ENCODE measurements at regions not wholly inside any gene's neighbourhood (a gene's known extent, or its start where the extent isn't known, plus 50 kb on each side); places are given as distances from the start of the nearest gene placed in this dataset.

- peaks cover 10% of the 10 kb centered on the region for H3K4me1 Mint-ChIP-seq
- 88 to 100% methylated on average over 1 to 3 of the region's 3 CpGs for WGBS, 2 experiments (ENCODE audit: insufficient coverage in 1 of 2, insufficient read length in 1 of 2)
- H3K9ac ChIP-seq (ENCODE audit: extremely low read depth, low read length, poor library complexity, severe bottlenecking): no peak overlapping the region
- no peak overlapping the region for H3K4me3 ChIP-seq (ENCODE audit: low read length)
- H3K4me3 Mint-ChIP-seq: no peak overlapping the region
- TF ChIP-seq CTCF (conservative IDR thresholded peaks at IDR 0.05): no peak
- no peaks in the 10 kb centered on the region for H3K27me3 Mint-ChIP-seq (ENCODE audit: insufficient read depth)
- H3K36me3 ChIP-seq (ENCODE audit: control insufficient read depth, insufficient read depth, low read length): no peaks in the 10 kb centered on the region
- no peaks in the 10 kb centered on the region for H3K9me3 ChIP-seq (ENCODE audit: control insufficient read depth, low read length)
- no peak for DNase-seq
- no peaks in the 10 kb centered on the region for H3K9me3 Mint-ChIP-seq
- no peaks in the 10 kb centered on the region for H3K36me3 Mint-ChIP-seq (ENCODE audit: low read depth)
- H3K4me1 ChIP-seq (ENCODE audit: control insufficient read depth, insufficient read depth, low read length): no peaks in the 10 kb centered on the region
- no peaks in the 10 kb centered on the region for H3K27me3 ChIP-seq (ENCODE audit: control insufficient read depth, insufficient read depth, low read length, poor library complexity, severe bottlenecking)
- no peak overlapping the region for H3K27ac Mint-ChIP-seq
- H3K27ac ChIP-seq (ENCODE audit: low read depth, low read length): no peak overlapping the region
Measured at GRCh38 chr3:168604767-168605166, 509.0 kb upstream of the GOLIM4 start.

- Histone ChIP-seq H3K27ac (ENCODE audit: low read depth, low read length) (no peak overlapping the region), H3K9ac (ENCODE audit: extremely low read depth, low read length, poor library complexity, severe bottlenecking) (no peak overlapping the region), H3K9me3 (ENCODE audit: control insufficient read depth, low read length) (no peaks in the 10 kb centered on the region), H3K27me3 (ENCODE audit: control insufficient read depth, insufficient read depth, low read length, poor library complexity, severe bottlenecking) (no peaks in the 10 kb centered on the region), H3K36me3 (ENCODE audit: control insufficient read depth, insufficient read depth, low read length) (no peaks in the 10 kb centered on the region), H3K4me1 (ENCODE audit: control insufficient read depth, insufficient read depth, low read length) (no peaks in the 10 kb centered on the region), H3K4me3 (ENCODE audit: low read length) (no peak overlapping the region)
- Mint-ChIP-seq H3K9me3 (no peaks in the 10 kb centered on the region), H3K36me3 (ENCODE audit: low read depth) (no peaks in the 10 kb centered on the region), H3K27ac (no peak overlapping the region), H3K4me3 (no peak overlapping the region), H3K4me1 (no peaks in the 10 kb centered on the region), H3K27me3 (ENCODE audit: insufficient read depth) (no peaks in the 10 kb centered on the region)
- no peak for DNase-seq
- no peak for TF ChIP-seq CTCF (conservative IDR thresholded peaks at IDR 0.05)
- WGBS, 2 experiments (ENCODE audit: insufficient coverage in 1 of 2, insufficient read length in 1 of 2): 96% methylated on average over 2 of the region's 2 CpGs; no CpG with 5 or more reads in 1 of the 2 experiments
Measured at GRCh38 chr3:168598250-168598649, 502.5 kb upstream of the GOLIM4 start.

GRCh38 chr3:168596175-168596823 lies 500.6 kb upstream of the GOLIM4 start:
- Histone ChIP-seq H3K27me3 (ENCODE audit: control insufficient read depth, insufficient read depth, low read length, poor library complexity, severe bottlenecking) (no peaks in the 10 kb centered on the region), H3K36me3 (ENCODE audit: control insufficient read depth, insufficient read depth, low read length) (no peaks in the 10 kb centered on the region), H3K4me3 (ENCODE audit: low read length) (no peak overlapping the region), H3K27ac (ENCODE audit: low read depth, low read length) (no peak overlapping the region), H3K9ac (ENCODE audit: extremely low read depth, low read length, poor library complexity, severe bottlenecking) (no peak overlapping the region), H3K4me1 (ENCODE audit: control insufficient read depth, insufficient read depth, low read length) (no peaks in the 10 kb centered on the region), H3K9me3 (ENCODE audit: control insufficient read depth, low read length) (no peaks in the 10 kb centered on the region)
- no peak for DNase-seq
- no peak for TF ChIP-seq CTCF (conservative IDR thresholded peaks at IDR 0.05)
- no peaks in the 10 kb centered on the region for H3K9me3 Mint-ChIP-seq
- no peak overlapping the region for H3K4me3 Mint-ChIP-seq
- peaks cover 5% of the 10 kb centered on the region for H3K4me1 Mint-ChIP-seq
- no peaks in the 10 kb centered on the region for H3K36me3 Mint-ChIP-seq (ENCODE audit: low read depth)
- H3K27ac Mint-ChIP-seq: no peak overlapping the region
- H3K27me3 Mint-ChIP-seq (ENCODE audit: insufficient read depth): no peaks in the 10 kb centered on the region
- WGBS, 2 experiments (ENCODE audit: insufficient coverage in 1 of 2, insufficient read length in 1 of 2): 83% methylated on average over 1 of the region's 1 CpG; no CpG with 5 or more reads in 1 of the 2 experiments

Data from endodermal cell (in vitro differentiated cells).